ENCODE measurements at regions not wholly inside any gene's neighbourhood (a gene's known extent, or its start where the extent isn't known, plus 50 kb on each side); places are given as distances from the start of the nearest gene placed in this dataset.
"Not testable (repeated sequence)": the region's sequence is repeated elsewhere in the genome, so short reads cannot be mapped to it uniquely, and the experiment has no call there.

DNA sequence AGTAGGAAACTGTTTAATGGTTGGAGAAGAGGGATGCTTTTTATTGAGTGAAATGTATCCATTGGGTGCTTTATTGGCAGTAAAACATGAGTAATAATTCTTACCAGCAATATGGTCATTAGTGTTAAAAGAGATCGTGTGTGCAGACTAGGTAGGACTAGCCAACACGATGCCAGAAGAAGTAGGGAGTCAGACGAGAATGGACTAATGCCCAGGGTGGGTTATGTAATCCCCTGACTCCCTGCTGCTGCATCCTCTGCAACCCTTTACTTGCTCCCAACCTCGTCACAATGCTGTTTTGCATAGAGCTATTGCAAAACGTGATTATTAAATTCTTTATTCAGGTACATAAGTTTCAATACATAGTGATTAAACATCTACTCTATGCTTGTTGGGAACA lies 1213.7 kb downstream of the GATA3 start:
- no peak for DNase-seq

DNA sequence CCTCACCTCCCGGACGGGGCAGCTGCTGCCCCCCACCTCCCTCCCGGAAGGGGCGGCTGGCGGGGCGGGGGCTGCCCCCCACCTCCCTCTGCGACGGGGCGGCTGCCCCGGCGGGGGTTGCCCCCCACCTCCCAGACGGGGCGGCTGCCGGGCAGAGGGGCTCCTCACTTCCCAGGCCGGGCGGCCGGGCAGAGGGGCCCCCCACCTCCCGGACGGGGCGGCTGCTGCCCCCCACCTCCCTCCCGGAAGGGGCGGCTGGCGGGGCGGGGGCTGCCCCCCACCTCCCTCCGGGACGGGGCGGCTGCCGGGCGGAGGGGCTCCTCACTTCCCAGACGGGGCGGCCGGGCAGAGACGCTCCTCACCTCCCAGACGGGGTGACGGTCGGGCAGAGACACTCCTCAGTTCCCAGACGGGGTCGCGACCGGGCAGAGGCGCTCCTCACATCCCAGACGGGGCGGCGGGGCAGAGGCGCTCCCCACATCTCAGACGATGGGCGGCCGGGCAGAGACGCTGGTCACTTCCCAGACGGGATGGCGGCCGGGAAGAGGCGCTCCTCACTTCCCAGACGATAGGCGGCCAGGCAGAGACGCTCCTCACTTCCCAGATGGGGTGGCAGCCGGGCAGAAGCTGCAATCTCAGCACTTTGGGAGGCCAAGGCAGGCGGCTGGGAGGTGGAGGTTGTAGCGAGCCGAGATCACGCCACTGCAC lies 1218.8 kb downstream of the GATA3 start:
- DNase-seq, result not testable (repeated sequence)

DNA sequence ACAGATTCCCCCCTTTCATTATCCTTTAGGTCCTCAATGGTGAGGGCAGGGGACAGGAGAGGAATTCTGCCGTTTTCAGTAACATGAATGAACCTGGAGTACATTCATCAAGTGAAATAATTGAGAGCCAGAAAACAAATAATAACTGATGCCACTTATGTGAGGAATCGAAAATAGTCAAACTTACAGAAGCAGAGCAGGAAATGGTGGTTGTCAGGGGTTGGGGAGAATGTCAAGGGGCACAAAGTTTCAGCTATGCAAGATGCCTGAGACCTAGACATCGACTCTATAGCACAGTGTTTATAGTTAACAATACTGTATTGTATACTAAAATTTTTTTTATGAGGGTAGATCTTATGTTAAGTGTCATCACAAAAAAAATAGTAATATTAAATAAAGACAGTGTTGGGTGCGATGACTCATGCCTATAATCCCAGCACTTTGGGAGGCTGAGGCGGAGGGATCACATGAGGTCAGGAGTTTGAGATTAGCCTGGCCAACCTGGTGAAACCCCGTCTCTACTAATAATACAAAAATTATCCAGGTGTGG lies 1219.8 kb downstream of the GATA3 start:
- no peak for DNase-seq

DNA sequence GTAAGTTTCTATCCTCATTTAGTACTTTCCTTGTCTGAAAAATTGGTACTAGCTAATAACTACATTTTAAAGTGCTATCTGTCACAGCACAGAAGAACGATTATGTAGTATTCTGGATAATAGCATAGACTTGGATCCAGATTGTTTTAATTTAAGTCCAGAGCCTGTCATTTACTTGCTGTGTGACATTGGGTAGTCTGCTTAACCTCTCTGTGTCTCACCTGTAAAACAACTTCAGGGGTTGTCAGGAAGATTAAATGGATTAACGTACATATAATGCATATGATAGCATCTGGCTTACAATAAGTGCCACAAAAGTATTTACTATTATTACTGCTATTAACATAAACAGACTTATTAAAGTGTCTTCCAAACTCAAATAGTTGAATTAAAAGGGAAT lies 1221.4 kb downstream of the GATA3 start:
- no peak for DNase-seq

DNA sequence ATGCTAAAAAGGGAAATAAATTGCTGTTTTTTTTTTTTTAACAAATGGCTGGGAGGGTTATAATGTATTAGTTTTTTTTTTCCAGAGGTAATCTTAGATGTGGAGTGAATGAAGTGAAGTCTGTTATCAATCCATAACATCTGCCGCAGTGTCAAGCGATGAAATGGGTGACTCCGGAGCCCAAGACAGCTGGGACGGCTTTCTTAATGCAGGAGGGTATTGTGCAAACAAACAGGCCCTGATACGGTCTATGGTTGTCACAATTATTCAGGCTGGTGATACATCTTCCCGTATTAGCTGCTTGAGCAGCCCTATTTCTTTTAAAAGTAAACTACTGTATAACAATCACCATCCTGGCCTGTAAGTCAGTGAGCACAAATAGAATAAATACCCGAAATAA lies 1231.2 kb downstream of the GATA3 start:
- no peak for DNase-seq

DNA sequence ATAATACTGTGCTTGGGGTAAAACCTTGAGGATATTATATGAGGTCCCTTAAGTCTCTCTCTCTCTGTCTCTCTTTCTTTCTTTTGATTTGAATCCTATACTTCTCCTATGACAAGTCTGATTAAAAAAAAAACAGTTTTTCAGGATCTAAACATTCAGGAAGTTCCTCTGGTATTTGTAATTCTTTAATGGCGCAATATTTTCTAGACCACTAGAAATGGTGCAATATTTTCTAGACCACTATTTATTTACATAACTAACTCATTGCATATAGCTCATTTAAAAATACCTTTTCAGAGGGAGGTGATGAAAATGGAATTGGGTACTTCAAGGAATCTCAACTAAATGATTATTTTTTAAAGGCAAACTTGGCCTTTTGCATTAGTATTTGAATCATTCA lies 1235.3 kb downstream of the GATA3 start:
- no peak for DNase-seq

DNA sequence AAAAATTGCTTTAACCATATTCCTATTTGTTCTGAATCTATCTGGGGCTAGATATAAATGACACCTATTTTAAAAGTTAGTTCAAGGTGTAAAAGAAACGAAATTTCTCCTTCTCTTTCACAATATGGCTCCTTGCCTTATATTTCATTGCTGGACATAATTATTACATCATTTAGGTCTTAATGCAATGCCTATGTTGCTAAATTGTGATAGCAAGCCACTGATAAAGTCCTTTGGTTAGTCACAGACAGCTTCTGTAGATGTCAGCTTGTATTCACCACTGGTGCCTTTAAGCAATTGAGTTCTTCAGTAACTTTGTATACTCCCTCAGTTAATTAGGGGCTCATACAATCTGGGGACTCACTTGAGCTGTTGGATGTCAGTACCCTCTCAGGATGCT lies 1236.6 kb downstream of the GATA3 start:
- no peak for DNase-seq

DNA sequence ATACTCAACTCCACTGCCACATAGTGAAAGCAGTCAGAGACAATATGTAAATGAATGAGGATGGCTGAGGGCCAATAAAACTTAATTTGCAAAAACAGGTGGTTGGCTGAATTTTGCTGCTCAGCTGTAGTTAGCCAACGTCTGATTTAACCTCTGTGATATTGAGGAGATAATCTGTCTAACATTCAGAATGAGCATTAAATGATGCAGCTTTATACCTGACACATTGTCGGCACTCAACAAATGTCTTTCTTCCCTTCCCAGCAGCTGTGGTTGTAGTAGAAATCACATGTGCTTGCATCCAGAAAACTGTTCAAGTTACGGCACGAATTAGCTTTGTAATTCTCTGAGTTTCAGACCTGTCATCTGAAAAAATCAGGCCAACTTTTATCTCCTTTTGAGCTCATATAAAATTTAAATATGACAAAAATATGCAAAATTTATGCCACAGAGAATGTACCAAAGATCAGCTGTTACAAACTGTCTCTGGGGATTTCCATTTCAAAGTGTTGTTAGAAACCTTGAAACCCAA lies 1239.7 kb downstream of the GATA3 start:
- DNase-seq, result no peak

DNA sequence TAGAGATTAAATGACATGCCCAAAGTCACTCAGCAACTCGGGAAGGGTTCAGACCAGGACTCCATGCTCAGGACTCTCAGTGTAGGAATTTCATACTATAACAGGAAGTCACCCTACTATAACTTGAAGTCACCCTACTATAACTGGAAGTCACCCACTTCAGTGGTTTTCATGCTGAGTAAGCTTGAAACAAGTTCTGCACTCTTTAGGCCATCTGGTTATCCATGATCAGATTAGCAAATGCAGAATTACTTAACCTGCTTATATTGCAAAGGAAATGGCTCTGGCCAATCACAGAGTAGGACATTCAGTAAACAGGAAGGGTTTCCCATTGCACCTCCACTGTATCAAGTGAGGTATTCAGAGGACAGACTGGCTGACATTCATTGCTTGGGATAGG lies 1240.4 kb downstream of the GATA3 start:
- no peak for DNase-seq

DNA sequence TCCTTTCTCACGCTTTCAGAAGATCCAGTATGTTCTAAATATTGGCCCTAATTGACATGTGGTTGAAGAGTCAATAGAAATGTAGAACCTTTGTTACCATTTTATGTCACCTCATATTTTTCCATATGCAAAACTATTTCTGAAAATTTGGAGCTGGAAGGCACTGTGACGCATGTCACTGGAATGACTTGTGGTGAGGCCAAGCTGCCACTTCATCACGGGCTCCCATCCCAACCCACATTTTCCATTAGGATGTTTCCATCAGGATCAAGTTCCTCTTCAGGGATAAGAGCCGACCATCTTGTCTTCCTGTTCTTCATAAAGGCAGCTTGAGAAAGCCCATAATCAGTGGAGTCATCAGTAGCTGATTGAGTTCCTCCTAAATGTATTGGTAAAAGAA lies 1241.7 kb downstream of the GATA3 start:
- DNase-seq, result no peak

DNA sequence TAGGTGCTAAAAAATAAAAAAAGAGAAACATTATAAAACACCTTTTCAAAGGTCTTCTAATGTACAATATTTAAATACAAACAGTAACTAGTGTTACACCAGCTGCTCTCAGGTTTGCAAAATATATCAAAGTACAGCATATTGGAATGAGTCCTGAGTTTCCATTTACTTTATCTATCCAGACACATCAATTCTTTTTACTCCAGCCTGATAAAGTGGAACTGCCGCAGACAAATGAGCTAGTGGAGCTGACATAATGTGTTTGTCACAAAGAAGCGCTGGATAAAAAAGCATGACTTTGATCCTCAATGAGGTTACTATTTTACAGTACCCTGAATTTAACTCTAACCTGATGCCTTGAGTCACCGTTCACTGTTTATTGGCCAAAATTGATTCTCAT lies 1243.1 kb downstream of the GATA3 start:
- DNase-seq, result no peak

DNA sequence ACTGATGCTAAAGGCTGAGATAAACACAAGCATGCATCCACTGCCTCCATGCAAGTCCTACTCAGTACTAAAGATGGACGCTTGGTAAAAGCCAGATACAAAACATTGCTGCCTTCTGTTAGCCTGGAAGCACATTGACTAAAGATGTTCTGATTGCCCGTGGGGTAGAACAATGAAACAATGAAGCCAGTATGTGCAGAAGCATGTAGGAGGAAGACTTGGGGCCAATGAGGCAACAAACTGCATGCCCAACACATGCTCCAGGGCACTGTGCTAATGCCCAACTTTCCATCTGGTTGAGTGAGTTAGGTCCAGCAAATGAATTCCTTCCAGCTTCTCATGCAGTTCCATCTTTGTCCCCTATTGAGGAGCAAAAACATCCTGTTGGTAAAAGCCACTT lies 1245.5 kb downstream of the GATA3 start:
- DNase-seq, result no peak

DNA sequence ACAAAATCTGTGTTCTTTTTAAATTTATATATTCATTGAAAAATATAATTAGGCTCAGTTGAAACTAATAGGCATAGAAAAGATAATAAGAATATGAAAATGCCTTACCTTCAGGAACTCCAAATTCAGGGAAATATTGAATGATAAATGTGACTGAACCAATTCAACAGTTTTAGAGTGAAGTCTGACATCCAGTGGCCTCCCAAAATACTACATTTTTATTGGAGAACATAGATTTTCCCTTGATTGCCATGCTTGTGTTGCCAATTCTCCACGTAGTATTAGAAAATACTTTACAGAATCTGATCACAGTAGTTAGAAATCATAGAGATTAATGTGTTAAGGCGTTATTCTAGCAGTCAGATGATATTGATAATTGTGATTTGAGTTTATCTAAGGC lies 1246.7 kb downstream of the GATA3 start:
- no peak for DNase-seq

DNA sequence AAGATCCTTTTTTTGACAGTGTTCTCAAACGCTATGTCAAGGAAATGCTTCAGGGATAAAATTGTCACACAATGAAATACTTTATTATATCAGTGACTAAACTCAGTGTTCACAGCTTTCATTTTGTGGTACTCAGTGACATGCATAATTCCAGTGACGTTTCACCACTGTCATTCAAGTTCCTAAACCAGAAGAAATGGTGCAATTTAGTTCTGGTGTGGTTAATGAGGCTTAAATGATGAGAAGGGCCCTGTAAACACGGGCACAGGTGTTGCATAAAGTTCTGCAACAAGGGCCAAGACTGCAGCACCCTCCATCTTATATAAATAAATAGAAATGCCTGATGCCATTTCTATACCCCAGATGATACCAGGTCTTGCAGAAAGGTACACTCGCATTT lies 1247.1 kb downstream of the GATA3 start:
- DNase-seq, result no peak

DNA sequence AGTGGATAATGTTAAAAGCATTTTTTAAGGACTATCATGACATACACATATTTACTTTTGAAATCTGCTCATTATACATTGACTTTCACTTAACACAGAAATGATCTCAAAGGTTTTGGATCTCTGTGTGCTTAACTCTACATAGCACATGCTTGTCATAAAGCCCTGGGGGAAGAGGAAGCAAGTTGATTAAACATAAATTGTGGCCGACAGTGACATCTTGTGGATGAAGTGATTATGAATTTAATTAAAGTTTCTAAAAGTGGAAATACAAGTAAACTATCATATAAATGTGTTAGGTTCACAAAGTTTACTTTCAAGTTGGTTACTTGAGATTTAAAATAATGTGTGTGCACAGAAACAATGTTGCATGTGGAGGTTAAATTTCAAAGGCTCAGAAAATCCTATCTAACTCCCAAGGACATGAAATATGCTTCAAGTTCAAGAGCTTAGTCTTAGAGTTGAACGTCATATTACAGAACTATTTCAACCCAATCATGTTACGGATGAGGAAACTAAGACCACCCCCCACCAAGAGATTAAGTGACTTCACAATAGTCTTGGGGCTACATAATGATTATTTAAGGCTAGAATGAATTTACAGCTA lies 1247.8 kb downstream of the GATA3 start:
- DNase-seq, result no peak

DNA sequence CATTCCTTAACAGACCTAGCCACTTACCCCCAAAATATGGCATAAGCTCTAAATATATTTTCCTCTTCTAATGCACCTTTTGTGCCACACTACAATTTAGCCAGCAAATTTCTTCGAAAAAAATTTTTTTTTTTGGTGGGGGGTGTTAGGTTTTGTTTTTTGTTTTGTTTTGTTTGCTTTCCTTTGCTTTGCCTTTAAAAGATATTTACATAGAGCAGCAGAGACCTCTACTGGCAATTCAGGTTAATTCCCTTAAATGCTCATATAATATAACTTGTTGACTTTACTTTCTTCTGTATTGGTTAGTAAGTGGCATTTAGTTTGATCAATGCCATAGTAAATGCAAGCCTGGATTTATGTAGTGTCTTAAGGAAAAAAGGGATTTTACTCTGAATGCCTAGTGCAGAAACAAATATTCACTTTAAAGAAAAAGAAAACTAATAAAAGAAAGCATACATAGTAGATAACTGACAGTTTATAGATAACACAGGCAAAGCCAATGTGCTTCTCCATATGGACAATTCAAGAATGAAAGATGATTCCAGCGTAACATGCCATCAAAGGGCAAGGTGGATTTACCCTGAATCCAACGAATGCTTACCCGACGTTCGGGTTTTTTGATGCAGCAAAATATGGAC lies 1250.6 kb downstream of the GATA3 start:
- no peak for DNase-seq

DNA sequence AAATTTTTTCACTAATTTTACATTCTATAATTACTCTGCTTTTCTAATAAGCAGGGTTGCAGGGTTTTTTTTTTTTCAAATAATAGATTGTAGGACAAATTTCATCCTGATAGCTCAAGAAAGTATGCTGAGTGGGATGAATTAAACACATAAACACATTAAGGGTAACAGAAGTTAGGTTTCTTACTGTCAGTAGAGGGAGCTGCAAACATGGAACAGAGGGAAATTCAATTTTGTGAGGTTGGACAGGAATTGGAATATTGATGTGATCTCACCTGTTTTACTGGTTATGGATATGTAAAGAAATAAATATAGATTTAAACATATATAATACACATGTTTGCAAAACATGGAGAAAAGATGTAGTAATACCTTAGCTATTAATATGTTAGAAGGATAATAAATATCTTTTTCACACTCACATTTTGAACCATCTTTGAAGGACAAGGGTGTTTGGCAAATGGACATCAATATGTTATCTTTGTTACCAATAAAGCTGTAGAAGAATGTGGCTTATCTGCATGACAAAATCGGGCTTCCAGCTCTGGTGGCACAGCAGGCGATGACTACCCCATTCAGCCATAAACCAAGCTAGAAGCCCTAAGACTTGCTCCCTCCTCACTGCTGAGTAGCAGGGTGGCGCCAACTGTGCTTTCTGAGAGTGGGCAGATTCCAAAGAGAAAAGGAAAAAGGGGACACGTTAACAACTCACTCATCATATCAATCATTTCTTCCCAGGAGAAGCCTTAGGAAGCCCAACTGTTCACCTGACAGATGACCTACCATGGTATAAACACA lies 1257.4 kb downstream of the GATA3 start:
- no peak for DNase-seq

DNA sequence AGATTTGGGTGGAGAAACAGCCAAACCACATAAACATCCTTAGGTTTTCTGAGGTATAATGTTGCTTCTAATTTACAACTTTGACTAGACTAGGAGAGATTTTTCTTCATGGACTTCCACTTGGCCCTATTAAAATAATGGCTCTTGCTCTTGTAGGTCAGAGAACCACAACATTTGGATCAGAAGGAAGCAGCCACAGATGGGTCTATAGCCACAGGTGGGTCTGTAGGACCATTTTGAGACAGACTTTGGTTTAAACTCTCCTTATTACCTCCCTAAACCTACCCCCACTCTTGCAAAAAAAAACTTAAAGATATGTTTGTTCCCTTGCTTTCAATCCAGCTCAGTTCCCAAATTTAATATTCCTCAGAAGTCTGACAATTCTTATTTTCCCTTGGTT lies 1260.8 kb downstream of the GATA3 start:
- DNase-seq, result no peak

DNA sequence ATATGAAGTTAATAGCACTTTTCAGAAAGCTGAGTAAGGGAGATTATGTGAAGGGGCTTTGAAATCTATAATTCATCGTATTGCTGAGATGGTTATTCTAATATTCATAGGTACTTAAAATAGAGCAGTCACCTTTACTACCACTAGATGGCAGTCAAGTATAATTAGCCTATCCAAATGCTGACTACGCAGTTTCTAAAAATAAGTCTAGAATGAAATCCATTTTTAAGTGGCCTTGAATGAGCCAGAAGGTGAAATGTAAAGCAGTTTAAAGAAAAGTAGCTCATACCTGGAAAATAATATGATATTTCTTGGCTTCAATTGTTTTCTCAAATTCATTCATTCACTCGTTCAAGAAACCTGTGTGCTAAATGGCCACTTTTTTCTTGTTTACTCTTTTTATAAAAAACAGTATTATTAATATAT lies 1277.1 kb downstream of the GATA3 start:
- DNase-seq, result no peak

DNA sequence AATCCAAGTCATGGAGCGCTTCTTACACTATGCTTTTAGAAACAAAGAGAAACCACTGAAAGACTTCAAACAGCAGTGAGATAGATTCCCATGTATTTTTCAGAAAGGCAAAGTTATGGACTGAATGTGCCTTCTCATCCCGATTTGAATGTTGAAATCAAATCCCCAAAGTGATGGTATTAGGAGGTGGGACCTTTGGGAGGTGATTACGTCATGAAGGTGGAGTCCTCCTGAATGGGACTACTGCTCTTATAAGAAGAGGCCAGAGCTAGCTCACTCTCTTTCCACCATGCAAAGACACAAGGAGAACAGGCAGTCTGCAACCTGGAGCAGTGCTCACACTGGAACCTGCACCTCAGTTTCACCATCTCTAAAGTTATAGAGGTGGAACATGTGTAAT lies 1279.8 kb downstream of the GATA3 start:
- DNase-seq, result no peak

DNA sequence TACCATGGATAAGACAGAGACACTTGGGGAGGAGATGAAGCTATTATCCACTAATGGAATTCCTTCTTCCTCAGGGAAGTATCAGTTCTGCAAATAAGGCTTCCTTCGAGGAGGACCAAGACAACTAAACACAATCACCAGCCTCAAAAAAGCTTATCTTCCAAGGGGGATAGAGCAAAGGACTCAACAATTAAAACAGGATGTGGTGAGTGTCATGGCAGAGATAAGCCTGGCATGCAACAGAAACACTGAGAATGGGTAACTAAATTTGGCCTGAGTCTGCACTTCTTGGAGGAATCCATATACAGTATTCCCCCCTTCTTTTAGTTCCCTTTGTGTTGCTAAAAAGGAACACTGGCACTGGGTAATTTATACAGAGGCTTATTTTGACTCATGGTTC lies 1285.2 kb downstream of the GATA3 start:
- no peak for DNase-seq

DNA sequence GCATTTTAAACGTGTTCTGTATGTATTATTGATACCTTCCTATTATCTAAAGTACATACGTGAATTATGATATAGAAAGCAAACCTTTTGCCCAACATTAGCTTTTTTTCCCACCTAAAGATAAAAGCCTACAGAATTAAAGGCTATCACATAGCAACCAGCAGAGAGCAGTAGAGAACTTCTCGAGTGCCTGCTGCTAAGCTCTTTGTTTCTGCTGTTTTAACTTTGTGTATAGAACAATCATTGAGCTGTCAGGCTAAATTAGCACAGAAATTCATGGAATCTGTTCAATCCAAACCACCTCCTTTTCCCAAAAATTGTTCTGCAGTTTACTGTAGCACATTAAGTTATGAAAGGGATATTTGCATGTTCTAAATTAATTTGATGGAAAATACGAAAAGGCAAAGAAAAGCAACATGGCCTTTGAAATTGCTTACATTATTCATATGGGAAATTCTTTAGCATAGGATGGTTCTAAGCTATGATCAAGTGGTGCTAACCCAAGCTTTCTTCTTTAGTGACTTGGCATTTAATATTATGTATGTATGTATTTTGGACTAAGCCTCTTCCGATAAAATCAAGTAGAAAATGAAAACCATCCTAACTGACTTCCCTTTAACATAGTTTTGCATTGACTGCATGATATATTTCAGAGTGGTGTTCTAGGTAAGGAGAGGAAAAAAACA lies 1288.5 kb downstream of the GATA3 start:
- DNase-seq, result no peak

DNA sequence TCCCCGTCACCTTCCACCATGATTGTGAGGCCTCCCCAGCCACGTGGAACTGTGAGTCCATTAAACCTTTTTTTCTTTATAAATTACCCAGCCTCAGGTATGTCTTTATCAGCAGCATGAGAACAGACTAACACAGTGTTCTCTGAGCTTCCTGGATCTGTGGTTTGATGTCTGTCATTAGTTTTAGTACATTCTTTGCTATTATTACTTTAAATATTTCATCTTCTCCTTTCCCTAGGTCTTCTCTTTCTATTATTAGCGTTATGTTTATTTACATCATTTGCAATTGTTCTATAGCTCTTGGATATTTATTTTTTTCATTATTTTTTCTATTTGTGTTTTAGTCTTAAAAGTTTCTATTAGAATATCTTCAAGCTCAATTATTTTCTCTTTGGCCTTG lies 1293.4 kb downstream of the GATA3 start:
- not testable (repeated sequence) for DNase-seq
